Vagina (tissue), 2 donors: ENCODE measurements at regions not wholly inside any gene's neighbourhood (a gene's known extent, or its start where the extent isn't known, plus 50 kb on each side); places are given as distances from the start of the nearest gene placed in this dataset.

Experiments used
- CTCF ChIP-seq, 3 experiments: fragments of 450-650 bp in 2 of 3; fragments of 200-600 bp in 1 of 3; sonication (generic) in 1 of 3; IDR thresholded peaks; one replicate each; pipeline ENCODE4 v1.5.1; 2017 to 2019; ENCODE audit warnings: antibody characterized with exemption in 3 of 3, mild to moderate bottlenecking in 2 of 3, moderate library complexity in 2 of 3
- POLR2AphosphoS5 ChIP-seq, 2 donors: sonication (generic); formaldehyde crosslinking; IDR thresholded peaks; one replicate each; pipeline ENCODE4 v1.9.0; 2017; ENCODE audit warnings: antibody characterized with exemption in 2 of 2, mild to moderate bottlenecking in 2 of 2, low read depth in 1 of 2; ENCODE audit not compliant: insufficient read depth in 1 of 2

GRCh38 chr7:85638394-85638793, 451.5 kb upstream of the SEMA3D start:
- TF ChIP-seq CTCF (IDR thresholded peaks at IDR 0.05) (no peak), POLR2AphosphoS5 (IDR thresholded peaks at IDR 0.05; ENCODE audit: insufficient read depth in 1 of 2, low read depth in 1 of 2) (no peak)
